HG03095 (cell line): ENCODE measurements at regions not wholly inside any gene's neighbourhood (a gene's known extent, or its start where the extent isn't known, plus 50 kb on each side); places are given as distances from the start of the nearest gene placed in this dataset.

Experiments used
- ATAC-seq: cut with Tn5 transposase; IDR thresholded peaks from one replicate; pipeline ENCODE4 v1.9.1; 2021; ENCODE audit warnings: moderate library complexity; ENCODE audit not compliant: unreplicated experiment

DNA sequence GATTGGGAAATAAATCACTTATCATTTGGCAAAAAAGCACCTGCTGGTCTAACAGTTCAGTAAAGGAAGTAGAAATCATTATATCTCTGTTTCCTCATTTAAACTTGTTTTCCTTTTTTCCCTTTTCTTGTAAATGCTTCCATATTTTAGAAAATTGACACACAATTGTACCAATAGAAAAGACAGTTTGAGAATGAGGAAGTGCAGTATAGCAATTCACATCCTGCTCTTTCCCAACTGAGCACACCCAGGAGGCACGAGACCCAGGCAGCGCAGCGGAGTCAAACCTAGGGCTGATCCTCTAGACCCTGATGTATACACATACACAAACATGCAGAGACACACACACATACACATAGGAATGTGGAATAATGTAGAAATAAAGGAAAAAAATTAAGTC lies 74.8 kb upstream of the PACRGL start:
- no peak for ATAC-seq

DNA sequence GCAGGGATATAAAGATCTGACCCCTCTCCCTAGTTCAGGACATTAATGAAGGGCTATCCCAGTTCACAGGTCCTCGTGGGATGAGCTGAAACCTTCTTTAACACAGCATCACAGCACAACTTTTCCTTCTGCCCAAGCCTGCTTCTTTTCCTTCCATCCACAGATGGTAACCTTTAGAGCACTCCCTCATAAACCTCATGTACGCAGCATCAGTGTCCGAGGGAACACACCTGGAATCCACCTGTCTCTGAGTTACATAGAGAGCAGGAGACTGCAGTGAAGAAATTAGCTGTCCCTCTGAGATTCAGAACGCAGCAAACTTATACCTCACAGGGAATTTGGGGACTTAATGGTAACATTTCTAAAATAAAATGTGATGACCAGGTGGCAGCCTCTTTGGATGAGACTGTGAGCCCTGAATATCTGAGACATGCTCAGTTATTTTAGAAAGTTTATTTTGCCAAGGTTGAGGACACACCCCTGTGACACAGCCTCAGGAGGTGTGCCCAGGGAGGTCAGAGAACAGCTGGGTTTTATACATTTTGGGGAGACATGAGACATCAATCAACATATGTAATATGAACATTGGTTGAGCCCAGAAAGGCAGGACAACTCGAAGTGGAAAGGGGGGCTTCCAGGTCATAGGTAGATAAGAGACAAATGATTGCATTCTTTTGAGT lies 73.8 kb upstream of the PACRGL start:
- ATAC-seq, result no peak

DNA sequence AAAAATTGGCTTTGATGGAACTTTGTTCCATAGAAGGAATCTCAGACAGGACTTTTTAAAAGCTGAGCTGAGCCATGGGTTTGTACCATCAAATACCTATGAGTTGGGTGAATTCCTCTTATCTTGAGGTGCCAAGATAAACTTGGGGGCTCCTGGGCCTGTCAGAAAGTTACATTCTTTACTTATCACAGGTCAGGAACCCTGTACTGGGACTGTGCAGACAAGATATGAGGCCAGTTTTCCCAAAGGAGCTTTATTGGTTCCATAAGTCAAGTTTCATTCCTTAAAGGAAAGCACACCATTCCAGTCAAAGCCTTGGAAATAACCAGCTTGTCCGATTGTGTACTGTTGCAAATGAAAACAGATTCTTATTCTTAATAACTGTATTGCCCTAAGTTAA lies 72.4 kb upstream of the PACRGL start:
- no peak for ATAC-seq

GRCh38 chr4:20629186-20630106 lies 70.8 kb upstream of the PACRGL start:
- no peak for ATAC-seq

DNA sequence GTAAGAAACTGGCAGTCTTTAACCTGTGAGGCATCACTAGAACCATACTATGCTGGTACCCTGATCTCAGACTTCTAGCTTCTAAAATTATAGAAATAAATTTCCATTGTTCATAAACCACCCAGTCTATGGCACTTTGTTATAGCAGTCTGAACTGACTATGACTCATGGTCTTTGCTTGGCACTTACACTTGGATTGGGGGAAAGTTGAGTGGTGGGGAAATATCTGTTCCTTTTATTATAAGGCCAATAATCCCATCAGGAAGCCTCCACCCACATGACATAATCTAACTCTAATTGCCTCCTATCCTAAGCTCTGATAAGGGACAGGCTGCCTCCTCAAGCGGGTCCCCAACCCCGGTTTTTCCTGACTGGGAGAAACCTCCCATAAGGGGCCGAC lies 61.4 kb upstream of the PACRGL start:
- ATAC-seq, result no peak

- ATAC-seq, result no peak
Measured at GRCh38 chr4:20639346-20639745, 60.9 kb upstream of the PACRGL start.

DNA sequence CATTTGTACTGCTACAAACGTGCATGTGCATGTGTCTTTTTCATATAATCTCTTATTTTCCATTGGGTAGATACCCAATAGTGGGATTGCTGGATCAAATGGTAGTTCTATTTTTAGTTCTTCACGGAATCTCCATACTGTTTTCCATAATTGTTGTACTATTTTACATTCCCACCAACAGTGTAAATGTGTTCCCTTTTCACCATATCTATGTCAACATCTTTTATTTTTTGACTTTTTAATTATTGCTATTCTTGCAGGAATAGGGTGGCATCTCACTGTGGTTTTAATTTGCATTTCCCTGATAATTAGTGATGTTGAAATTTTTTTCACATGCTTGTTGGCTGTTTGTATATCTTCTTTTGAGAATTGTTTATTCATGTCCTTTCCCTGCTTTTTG lies 59.3 kb upstream of the PACRGL start:
- no peak for ATAC-seq

DNA sequence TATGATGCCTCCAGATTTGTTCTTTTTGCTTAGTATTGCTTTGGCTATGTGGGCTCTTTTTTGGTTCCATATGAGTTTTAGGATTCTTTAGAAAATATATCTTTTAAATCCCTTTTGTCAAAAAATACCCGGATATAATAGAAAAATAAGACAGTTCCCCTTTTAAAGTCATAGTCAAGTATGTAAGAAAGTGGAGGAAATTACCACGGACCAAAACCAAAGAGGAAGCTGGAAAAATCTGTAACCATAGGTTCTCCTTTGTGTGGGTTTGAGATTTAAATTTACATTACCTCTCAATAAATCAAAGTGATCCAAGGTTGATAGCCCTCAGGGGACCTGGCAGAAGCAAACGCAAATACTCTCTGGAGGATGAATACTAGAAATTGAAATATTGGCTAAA lies 58.3 kb upstream of the PACRGL start:
- no peak for ATAC-seq

GRCh38 chr4:20643631-20644030 lies 56.6 kb upstream of the PACRGL start:
- no peak for ATAC-seq

GRCh38 chr4:20645236-20645635 lies 55.0 kb upstream of the PACRGL start:
- ATAC-seq, result no peak

DNA sequence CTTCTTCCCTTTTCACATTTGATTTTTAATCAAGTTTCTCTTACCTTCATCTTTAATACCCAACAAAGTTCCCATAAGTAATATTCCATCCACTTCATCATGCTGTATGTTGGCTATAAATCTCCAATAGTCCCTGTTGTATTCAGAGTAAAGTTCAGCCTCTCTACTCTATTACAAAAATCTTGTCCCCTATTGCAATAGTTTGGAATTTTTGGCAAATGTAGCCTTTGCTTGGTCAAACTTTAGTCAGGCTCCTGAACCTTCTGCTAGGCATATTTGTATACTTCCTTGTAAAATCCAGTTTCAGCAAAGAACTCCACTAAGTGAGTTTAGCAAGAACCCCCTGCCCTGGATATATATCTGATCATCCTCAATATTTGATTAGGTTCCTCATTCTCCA lies 54.0 kb upstream of the PACRGL start:
- ATAC-seq, result no peak
